Small intestine (tissue), 7 donors: ENCODE measurements at regions not wholly inside any gene's neighbourhood (a gene's known extent, or its start where the extent isn't known, plus 50 kb on each side); places are given as distances from the start of the nearest gene placed in this dataset.

Experiments
- DNase-seq, 2 donors: peaks; one replicate each; pipeline versions ENCODE4 v3.0.0 to v3.0.0-alpha.2; 2013
- FAIRE-seq: peaks from 2 replicates; lab custom pipeline; 2012; peaks lifted over from hg19 to GRCh38; lab: Jason Lieb, UNC
- H3K27ac ChIP-seq, 3 donors: one replicate each; pipeline ENCODE4 v1.5.1; 2013; ENCODE audit warnings: low read length in 2 of 3, mild to moderate bottlenecking in 2 of 3, control low read depth in 1 of 3, inconsistent platforms in 1 of 3, low read depth in 1 of 3, moderate library complexity in 1 of 3
- H3K27me3 ChIP-seq, 3 donors: one replicate each; pipeline ENCODE4 v1.6.1; 2013; ENCODE audit warnings: low read length in 3 of 3, inconsistent platforms in 1 of 3; ENCODE audit not compliant: control insufficient read depth in 3 of 3, insufficient read depth in 3 of 3
- H3K36me3 ChIP-seq, 3 donors: one replicate each; pipeline ENCODE4 v1.6.1; 2013; ENCODE audit warnings: low read length in 3 of 3, inconsistent platforms in 1 of 3, low read depth in 1 of 3, mild to moderate bottlenecking in 1 of 3, moderate library complexity in 1 of 3; ENCODE audit not compliant: control insufficient read depth in 3 of 3, insufficient read depth in 2 of 3
- H3K4me1 ChIP-seq, 3 donors: one replicate each; pipeline ENCODE4 v1.6.1; 2013; ENCODE audit warnings: low read length in 2 of 3, inconsistent platforms in 1 of 3, low read depth in 1 of 3, mild to moderate bottlenecking in 1 of 3, moderate library complexity in 1 of 3; ENCODE audit not compliant: control insufficient read depth in 3 of 3, insufficient read depth in 2 of 3
- H3K4me3 ChIP-seq, 3 donors: one replicate each; pipeline ENCODE4 v1.5.1; 2013; ENCODE audit warnings: low read length in 3 of 3, control low read depth in 1 of 3, inconsistent platforms in 1 of 3, low read depth in 1 of 3, mild to moderate bottlenecking in 1 of 3, moderate library complexity in 1 of 3
- H3K9me3 ChIP-seq, 2 donors: one replicate each; pipeline ENCODE4 v1.6.1; 2013; ENCODE audit warnings: low read depth in 1 of 2, low read length in 1 of 2; ENCODE audit not compliant: control insufficient read depth in 2 of 2, insufficient read depth in 1 of 2
- WGBS, 3 donors: extraction: QIAGEN DNeasy Blood & Tissue Kit; methylation state at CpG; one replicate each; pipeline ENCODE4 v1.1.7; 2013; 5-methylcytosine and 5-hydroxymethylcytosine counted together
- donor health status: healthy with polysubstance abuse.
- donor health status: control.
- donor health status: control.
- donor health status: Bipolar disorder and iron deficiency.
- donor health status: healthy.

- H3K4me1 ChIP-seq: no peaks in the 10 kb centered on the region
- WGBS, 3 donors: 84 to 93% (median 85%) methylated on average over 2 of the region's 2 CpGs
- H3K9me3 ChIP-seq: no peaks in the 10 kb centered on the region
- no peaks in the 10 kb centered on the region for H3K36me3 ChIP-seq
- FAIRE-seq (no peak), DNase-seq (no peak)
- peaks cover 0 to 3% (median 0%) of the 10 kb centered on the region in 3 donors for H3K27me3 ChIP-seq
- no peak overlapping the region for H3K4me3 ChIP-seq
- H3K27ac ChIP-seq: no peak overlapping the region
Measured at GRCh38 chr16:51224317-51224716, 73.2 kb upstream of the SALL1 start.

- Histone ChIP-seq H3K27me3 (no peaks in the 10 kb centered on the region), H3K9me3 (peaks cover 0 to 2% of the 10 kb centered on the region in 2 donors), H3K4me3 (no peak overlapping the region), H3K27ac (no peak overlapping the region), H3K4me1 (no peaks in the 10 kb centered on the region), H3K36me3 (no peaks in the 10 kb centered on the region)
- DNase-seq (no peak), FAIRE-seq (no peak)
- 25 to 52% (median 51%) methylated on average over 6 of the region's 6 CpGs for WGBS, 3 donors
Measured at GRCh38 chr16:51222016-51222415, 70.9 kb upstream of the SALL1 start.

GRCh38 chr16:51211148-51211547, 60.1 kb upstream of the SALL1 start:
- no peak overlapping the region for H3K4me3 ChIP-seq
- no peaks in the 10 kb centered on the region for H3K9me3 ChIP-seq
- FAIRE-seq (no peak), DNase-seq (no peak)
- no peaks in the 10 kb centered on the region for H3K4me1 ChIP-seq
- no peaks in the 10 kb centered on the region for H3K36me3 ChIP-seq
- 54 to 69% (median 60%) methylated on average over 2 of the region's 2 CpGs for WGBS, 3 donors
- no peaks in the 10 kb centered on the region for H3K27me3 ChIP-seq
- no peak overlapping the region for H3K27ac ChIP-seq

GRCh38 chr16:51210087-51210486, 59.0 kb upstream of the SALL1 start:
- FAIRE-seq (no peak), DNase-seq (no peak)
- no peak overlapping the region for H3K4me3 ChIP-seq
- H3K4me1 ChIP-seq: no peaks in the 10 kb centered on the region
- no peaks in the 10 kb centered on the region for H3K27me3 ChIP-seq
- no peaks in the 10 kb centered on the region for H3K36me3 ChIP-seq
- 55 to 60% (median 56%) methylated on average over 2 of the region's 2 CpGs for WGBS, 3 donors
- H3K9me3 ChIP-seq: no peaks in the 10 kb centered on the region
- no peak overlapping the region for H3K27ac ChIP-seq

- DNase-seq (no peak), FAIRE-seq (no peak)
- Histone ChIP-seq H3K4me1 (no peaks in the 10 kb centered on the region), H3K4me3 (no peak overlapping the region), H3K27me3 (no peaks in the 10 kb centered on the region), H3K36me3 (no peaks in the 10 kb centered on the region), H3K9me3 (peaks cover 2 to 10% of the 10 kb centered on the region in 2 donors), H3K27ac (no peak overlapping the region)
Measured at GRCh38 chr16:51201604-51202003, 50.5 kb upstream of the SALL1 start.
